Stimulated activated CD4-positive, alpha-beta T cell treated with anti-CD3 and anti-CD28 coated beads, Interleukin-2, amount 100 ng/mL, for 4 hours (primary cell): ENCODE measurements at regions not wholly inside any gene's neighbourhood (a gene's known extent, or its start where the extent isn't known, plus 50 kb on each side); places are given as distances from the start of the nearest gene placed in this dataset.
"Not testable (repeated sequence)": the region's sequence is repeated elsewhere in the genome, so short reads cannot be mapped to it uniquely, and the experiment has no call there.

Source experiments
- DNase-seq: peaks from one replicate; pipeline ENCODE4 v3.0.0-alpha.2; 2020; ENCODE audit warnings: low read depth

- DNase-seq, result no peak
Measured at GRCh38 chr3:139135657-139136056, 91.0 kb upstream of the PRR23C start.

DNA sequence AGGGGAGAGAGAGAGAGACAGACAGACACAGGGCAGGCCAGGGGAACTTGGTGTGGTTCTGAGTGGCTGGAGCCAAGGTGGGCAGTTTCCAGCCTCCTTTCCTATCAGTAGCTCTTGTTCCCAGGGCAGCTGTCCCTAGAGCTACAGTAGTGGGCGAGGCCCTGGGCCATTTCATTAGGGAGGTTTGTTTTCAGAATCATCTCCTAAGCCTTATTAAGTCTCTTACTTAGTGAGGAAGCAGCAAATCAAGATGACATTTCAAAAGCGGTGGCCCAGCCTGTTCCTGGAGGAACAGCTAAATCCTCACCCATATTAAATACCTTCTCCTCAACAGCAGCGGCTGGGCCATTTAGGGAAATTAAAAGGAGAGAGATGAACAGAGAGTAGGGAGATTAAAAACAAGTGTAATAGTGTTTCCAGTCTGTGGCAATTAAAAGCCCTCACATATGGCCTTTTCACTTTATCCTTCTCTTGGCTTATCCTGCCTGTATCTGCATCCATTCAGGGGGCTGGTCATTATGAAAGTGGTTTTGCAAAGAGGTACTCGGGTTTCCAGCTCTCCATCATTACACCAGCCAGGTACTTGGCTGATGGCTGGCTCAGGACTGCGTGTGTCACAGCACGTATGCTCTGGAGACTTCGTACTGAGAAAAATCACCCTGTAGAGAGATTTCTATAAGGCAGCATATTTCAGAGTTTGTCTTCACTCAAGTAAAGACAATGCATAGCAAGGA is 91.9 kb upstream of the PRR23C start:
- DNase-seq, result no peak

GRCh38 chr3:139140553-139140952 is 95.9 kb upstream of the PRR23C start:
- no peak for DNase-seq

- not testable (repeated sequence) for DNase-seq
Measured at GRCh38 chr3:139145980-139146379, 101.3 kb upstream of the PRR23C start.

DNA sequence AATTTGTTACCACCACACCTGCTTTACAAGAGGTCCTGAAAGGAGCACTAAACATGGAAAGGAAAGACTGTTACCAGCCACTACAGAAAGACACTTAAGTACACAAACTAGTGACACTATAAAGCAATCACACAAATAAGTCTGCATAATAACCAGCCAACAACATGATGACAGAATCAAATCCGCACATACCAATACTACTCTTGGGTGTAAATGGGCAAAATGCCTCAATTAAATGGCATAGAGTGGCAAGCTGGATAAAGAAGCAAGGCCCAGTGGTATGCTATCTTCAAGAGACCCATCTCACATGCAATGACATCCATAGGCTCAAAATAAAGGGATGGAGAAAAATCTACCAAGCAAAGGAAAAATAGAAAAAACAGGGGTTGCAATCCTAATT is 106.8 kb upstream of the PRR23C start:
- DNase-seq, result no peak

DNA sequence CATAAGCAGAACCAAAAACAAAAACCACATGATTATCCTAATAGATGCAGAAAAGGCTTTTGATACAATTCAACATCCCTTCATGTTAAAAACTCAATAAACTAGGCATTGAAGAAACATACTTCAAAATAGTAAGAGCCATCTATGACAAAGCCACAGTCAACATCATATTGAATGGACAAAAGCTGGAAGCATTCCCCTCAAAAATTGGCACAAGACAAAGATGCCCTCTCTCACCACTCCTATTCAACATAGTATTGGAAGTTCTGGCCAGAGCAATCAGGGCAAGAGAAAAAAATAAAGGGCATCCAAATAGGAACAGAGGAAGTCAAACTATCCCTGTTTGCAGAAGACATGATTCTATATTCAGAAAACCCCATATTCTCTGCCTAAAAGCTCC is 108.7 kb upstream of the PRR23C start:
- not testable (repeated sequence) for DNase-seq

DNA sequence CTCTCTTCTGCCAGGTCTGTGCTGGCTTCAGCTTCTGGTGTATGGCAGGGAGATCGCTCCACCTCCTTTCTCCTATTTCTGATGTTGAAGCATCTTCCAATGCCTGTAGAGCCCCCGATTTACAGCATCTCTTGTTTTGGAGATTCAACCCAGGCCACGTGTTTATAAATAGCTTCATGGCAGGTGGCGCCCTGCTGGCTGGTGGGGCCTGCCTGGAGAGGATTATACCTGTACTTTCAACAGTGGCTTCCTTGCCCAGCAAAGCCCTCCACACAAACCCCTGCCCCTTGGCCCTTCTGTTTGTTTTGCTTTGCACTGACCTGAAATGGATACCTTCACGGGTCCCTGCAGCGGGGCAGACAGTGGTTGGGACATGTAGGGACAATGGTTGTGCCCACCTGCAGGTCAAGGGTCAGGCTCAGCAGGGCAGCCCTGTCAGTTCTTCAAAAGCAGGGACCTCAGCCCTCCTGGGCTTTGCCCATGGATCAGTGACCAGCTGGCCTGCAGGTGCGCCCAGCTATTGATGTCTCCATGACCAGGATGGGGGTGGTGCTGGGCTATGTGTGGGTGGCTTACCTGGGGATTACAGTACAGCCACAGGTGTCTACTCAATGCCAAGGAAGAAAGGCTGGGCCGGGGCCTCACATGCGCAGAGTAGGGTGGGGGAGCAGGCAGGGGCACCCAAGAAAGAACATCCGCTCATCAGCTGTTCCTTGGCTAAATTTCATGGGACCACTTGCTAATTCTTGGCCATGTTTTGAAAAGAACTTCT is 112.7 kb upstream of the PRR23C start:
- no peak for DNase-seq

DNA sequence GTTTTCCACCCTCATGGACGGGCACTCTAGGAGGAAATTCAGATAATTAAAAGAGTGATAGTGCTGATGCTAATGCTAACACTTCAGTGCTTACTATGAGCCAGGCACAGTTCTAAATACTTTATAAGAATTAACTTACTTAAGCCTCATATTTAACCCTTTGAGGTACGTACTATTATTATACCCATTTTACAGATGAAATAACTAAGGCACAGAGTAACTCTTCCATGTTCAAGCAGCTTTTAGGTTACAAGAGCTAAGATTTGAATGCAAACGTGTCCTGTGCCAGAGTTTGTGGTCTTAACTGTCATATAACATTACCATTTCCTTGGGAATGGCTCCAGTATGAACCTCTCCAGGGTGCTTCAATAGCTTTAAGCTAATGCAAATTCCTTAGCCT is 114.7 kb upstream of the PRR23C start:
- no peak for DNase-seq

DNA sequence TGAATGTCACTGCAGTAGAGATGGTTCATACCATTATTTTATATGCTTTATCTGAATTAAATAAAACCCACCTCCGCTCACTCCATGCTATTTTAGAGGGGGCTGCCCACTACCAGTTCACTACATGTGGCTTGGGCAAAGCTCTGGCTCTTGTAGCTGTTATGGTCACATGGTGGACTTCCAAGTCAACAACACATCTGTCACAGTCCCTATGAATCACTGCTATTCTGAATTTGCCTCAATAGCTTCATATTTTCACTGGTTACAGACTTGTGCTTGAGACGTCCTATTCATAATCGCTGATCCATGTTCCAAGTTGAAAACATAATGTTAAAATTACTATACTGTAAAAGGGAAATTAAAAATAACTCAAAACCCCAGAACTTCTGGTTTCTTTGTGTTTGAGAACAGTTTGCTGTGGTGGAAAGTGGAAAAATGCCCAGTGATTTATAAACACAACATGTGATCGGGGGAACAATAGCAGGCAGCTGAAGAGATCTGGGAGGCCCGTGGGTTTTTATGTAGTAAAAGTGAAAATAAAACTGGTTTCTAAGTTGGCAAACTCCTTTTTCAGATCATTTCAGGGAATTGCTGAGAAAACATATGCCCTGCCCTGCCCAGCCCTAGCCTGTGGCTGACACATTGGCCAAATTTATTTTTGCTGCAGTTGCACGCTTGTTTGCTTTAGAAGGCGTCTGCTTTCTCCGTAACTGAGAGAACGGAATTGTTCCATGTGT is 128.8 kb upstream of the PRR23C start:
- DNase-seq, result no peak

DNA sequence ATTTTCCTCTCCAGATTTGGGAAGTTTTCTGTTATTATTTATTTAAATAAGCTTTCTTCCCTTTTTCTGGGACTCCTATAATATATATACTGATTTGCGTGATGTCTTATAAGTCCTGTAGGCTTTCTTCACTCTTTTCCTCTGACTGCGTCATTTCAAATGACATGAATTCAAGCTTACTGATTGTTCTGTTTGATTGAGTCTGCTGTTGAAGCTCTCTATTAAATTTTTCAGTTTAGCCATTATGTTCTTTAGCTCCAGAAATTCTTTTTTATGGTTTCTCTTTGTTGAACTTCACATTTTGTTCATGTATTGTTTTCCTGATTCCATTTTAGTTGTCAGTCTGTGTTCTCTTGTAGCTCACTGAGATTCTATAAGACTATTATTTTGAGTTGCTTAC is 135.8 kb upstream of the PRR23C start:
- DNase-seq, result no peak

GRCh38 chr3:139182143-139182542 is 137.5 kb upstream of the PRR23C start:
- no peak for DNase-seq

- no peak for DNase-seq
Measured at GRCh38 chr3:139182598-139182997, 137.9 kb upstream of the PRR23C start.

DNA sequence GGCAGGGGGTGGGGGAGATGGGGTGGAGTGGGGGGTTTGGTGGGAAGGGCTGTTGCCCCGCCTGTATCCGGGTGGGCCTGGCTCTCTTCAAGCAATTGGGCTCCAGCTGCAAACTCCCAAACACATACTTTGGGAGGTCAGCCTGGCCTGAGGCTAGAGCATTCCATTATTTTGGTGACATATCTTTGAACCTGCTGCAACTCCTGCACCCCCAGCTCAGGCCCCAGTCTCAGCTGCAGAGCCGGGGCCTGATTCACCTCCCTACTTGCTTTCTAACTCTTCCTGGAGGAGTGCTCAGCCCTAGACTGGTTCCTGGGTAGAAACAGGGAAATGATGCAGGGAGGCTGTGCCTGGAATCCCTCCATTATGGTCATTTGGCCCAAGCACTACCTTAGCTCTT is 140.8 kb upstream of the PRR23C start:
- no peak for DNase-seq

DNA sequence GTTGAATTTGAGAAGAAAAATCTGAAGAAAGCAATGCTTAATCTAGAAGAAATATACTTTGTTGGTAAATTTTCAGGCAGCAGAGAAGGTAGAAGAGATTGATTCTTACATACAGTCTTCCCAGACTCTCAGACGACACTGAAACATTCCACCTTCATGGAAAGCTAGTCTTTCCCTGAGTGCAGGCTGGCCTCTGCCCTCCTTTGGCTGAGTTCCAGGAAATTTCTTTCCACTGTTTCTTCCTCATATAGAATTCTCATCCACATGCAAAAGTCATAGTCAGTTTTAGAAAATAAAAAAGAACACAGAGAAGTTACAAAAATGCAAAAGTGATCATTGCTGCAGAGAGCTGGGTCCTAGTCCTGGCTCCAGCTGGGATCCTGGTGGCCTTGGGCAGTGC is 142.5 kb upstream of the PRR23C start:
- no peak for DNase-seq

- DNase-seq, result no peak
Measured at GRCh38 chr3:139187648-139188047, 143.0 kb upstream of the PRR23C start.

- DNase-seq, result no peak
Measured at GRCh38 chr3:139189943-139190342, 145.3 kb upstream of the PRR23C start.

DNA sequence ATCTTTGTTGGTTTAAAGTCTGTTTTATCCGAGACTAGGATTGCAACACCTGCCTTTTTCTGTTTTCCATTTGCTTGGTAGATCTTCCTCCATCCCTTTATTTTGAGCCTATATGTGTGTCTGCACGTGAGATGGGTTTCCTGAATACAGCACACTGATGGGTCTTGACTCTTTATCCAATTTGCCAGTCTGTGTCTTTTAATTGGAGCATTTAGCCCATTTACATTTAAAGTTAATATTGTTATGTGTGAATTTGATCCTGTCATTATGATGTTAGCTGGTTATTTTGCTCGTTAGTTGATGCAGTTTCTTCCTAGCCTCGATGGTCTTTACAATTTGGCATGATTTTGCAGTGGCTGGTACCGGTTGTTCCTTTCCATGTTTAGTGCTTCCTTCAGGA is 149.4 kb upstream of the MRPS22 start:
- DNase-seq, result not testable (repeated sequence)

DNA sequence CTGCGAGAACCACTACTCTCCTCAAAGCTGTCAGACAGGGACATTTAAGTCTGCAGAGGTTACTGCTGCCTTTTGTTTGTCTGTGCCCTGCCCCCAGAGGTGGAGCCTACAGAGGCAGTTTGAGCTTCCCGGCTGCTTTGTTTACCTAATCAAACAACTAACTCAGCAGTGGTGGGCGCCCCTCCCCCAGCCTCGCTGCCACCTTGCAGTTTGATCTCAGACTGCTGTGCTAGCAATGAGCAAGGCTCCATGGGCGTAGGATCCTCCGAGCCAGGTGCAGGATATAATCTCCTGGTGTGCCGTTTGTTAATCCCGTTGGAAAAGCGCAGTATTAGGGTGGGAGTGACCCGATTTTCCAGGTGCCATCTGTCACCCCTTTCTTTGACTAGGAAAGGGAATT is 147.7 kb upstream of the MRPS22 start:
- not testable (repeated sequence) for DNase-seq

DNA sequence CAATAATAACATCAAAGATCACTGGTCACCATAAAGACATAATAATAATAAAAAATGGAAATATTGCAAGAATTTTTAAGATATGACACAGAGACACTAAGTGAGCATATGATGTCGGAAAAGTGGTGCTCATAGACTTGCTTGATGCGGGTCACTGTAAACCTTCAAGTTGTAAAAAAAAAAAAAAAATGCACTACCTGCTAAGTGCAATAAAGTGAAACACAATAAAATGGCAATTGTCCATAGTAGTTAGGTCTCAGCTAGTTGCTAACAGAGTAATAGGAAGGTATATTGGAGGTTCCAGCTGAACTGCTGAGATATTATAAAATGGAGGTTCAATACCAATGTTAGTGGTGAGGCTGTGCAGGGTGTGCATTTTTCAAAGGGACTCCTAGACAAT is 146.6 kb upstream of the MRPS22 start:
- no peak for DNase-seq

DNA sequence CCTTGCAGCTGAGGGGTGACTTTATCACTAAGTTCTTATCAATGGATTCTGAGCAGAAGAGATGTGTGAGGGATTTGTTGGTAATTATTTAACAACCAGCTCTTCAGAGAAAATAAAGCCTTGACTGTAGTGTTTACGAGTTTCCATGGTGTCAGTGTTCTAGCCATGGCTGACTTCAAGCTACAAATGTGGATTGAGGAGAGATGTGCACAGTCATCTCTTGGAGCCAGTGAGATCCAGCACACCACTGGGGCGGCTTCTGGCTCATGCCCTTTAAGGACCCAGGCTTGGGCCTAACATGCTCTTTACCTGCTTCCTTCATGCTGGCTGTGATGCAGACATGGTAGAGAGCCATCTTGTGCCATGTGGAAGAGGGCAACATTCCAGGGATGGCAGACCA is 145.6 kb upstream of the MRPS22 start:
- no peak for DNase-seq

DNA sequence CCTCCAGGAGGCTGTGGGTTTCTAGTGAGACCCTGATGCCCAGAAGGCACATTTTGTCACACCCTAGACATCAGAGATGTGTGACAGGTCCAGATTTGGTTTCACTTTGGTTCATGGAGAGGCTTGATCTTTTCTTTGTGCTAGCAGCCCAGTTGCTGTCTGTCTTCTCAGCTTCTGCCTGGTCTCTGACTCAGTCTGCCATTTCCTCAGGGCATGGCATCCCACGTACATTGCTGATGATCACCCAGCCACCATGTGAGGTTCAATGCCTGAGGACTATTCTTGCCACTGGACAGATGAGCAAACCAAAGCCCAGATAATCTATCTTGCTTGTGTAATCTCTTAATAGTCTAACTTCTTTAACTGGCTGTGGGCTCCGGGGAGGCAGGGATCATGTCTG is 144.9 kb upstream of the MRPS22 start:
- no peak for DNase-seq

- DNase-seq, result no peak
Measured at GRCh38 chr3:139199421-139200010, 144.3 kb upstream of the MRPS22 start.
